ENCODE measurements at regions not wholly inside any gene's neighbourhood (a gene's known extent, or its start where the extent isn't known, plus 50 kb on each side); places are given as distances from the start of the nearest gene placed in this dataset.

DNA sequence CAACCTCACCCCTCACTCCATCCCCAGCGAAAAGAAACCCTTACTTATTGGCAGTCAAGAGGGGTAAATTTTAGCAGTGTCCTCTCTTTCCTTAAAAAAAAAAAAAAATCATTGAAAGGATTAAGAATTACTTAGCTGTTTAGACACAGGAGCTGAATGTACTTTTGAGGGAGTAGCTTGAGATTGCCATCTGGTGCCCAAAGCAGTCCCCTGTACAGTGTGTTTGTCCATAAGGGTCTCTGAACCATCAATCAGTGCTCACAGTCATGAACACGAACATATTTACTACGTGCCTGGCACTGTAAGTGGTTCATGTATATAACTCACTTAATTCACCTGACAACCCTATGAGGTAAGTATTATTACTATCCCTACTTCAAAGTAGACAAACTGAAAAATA, 463.5 kb downstream of the RAP2B start:
- TF ChIP-seq, protein P1, sequence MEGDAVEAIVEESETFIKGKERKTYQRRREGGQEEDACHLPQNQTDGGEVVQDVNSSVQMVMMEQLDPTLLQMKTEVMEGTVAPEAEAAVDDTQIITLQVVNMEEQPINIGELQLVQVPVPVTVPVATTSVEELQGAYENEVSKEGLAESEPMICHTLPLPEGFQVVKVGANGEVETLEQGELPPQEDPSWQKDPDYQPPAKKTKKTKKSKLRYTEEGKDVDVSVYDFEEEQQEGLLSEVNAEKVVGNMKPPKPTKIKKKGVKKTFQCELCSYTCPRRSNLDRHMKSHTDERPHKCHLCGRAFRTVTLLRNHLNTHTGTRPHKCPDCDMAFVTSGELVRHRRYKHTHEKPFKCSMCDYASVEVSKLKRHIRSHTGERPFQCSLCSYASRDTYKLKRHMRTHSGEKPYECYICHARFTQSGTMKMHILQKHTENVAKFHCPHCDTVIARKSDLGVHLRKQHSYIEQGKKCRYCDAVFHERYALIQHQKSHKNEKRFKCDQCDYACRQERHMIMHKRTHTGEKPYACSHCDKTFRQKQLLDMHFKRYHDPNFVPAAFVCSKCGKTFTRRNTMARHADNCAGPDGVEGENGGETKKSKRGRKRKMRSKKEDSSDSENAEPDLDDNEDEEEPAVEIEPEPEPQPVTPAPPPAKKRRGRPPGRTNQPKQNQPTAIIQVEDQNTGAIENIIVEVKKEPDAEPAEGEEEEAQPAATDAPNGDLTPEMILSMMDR (IDR thresholded peaks at IDR 0.05) = no peak
- no peak for TF ChIP-seq EZH2 (IDR thresholded peaks at IDR 0.05; ENCODE audit: borderline replicate concordance, insufficient read depth, low read depth, low read length, poor library complexity, severe bottlenecking)
